ENCODE measurements at regions not wholly inside any gene's neighbourhood (a gene's known extent, or its start where the extent isn't known, plus 50 kb on each side); places are given as distances from the start of the nearest gene placed in this dataset.

DNA sequence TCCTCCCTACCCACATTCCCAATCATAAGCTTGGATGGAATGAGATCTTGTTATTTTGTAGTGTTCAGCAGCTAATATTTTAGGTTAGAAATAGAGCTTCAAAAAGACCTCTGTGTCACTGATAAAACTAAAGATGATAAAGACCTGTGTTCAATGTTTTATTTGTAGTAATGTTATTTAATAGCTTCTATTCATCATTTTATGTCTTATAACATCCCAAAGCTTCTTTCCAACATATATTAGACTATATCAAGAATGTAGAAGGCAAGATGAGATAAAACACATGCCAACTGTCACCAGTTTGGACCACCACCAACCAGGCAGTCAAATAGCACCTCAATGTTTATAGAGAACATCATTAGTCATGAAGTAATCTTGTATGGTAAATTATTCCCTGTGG is 409.5 kb upstream of the ITGA1 start:
- Histone ChIP-seq H3K9me2 (no peaks in the 10 kb centered on the region), H3K9ac (no peak overlapping the region), H3K79me2 (ENCODE audit: insufficient read depth) (no peaks in the 10 kb centered on the region), H3F3A (replicated peaks; ENCODE audit: insufficient read depth) (no peaks in the 10 kb centered on the region), H3K4me1 (ENCODE audit: control insufficient read depth in 1 of 2, insufficient read depth in 2 of 2, low read depth in 1 of 2, low read length in 1 of 2) (no peaks in the 10 kb centered on the region), H3K4me2 (no peak overlapping the region), H3K4me3 (ENCODE audit: low read depth in 2 of 2, low read length in 1 of 2) (no peak overlapping the region), H3K36me3 (replicated peaks in 1 of 2; ENCODE audit: control insufficient read depth in 1 of 2, insufficient read depth in 2 of 2, low read length in 1 of 2) (no peaks in the 10 kb centered on the region), H2AFZ (ENCODE audit: low read depth) (no peak overlapping the region), H4K20me1 (ENCODE audit: insufficient read depth) (no peaks in the 10 kb centered on the region), H3K9me3 (no peaks in the 10 kb centered on the region), H3K27ac (ENCODE audit: low read depth in 2 of 2, low read length in 1 of 2) (no peak overlapping the region), H3K27me3 (ENCODE audit: insufficient read depth) (no peaks in the 10 kb centered on the region)
- no peak for DNase-seq
- ChIA-PET CTCF (interaction anchor here (0.6 to 1.6 kb wide), 3 partner anchors 177 to 1415 kb away, joined by 3 to 6 read pairs (median 3); no protein-coding TSS in a partner anchor), POLR2A (no interaction called here)
- TF ChIP-seq, protein P1, sequence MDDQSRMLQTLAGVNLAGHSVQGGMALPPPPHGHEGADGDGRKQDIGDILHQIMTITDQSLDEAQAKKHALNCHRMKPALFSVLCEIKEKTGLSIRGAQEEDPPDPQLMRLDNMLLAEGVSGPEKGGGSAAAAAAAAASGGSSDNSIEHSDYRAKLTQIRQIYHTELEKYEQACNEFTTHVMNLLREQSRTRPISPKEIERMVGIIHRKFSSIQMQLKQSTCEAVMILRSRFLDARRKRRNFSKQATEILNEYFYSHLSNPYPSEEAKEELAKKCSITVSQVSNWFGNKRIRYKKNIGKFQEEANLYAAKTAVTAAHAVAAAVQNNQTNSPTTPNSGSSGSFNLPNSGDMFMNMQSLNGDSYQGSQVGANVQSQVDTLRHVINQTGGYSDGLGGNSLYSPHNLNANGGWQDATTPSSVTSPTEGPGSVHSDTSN (IDR thresholded peaks at IDR 0.05): no peak
- no peak for TF ChIP-seq FOXM1 (IDR thresholded peaks at IDR 0.05; ENCODE audit: low read depth)
- TF ChIP-seq FOSL2 (IDR thresholded peaks at IDR 0.05; ENCODE audit: borderline replicate concordance, low read depth): no peak
- TF ChIP-seq, protein P2, sequence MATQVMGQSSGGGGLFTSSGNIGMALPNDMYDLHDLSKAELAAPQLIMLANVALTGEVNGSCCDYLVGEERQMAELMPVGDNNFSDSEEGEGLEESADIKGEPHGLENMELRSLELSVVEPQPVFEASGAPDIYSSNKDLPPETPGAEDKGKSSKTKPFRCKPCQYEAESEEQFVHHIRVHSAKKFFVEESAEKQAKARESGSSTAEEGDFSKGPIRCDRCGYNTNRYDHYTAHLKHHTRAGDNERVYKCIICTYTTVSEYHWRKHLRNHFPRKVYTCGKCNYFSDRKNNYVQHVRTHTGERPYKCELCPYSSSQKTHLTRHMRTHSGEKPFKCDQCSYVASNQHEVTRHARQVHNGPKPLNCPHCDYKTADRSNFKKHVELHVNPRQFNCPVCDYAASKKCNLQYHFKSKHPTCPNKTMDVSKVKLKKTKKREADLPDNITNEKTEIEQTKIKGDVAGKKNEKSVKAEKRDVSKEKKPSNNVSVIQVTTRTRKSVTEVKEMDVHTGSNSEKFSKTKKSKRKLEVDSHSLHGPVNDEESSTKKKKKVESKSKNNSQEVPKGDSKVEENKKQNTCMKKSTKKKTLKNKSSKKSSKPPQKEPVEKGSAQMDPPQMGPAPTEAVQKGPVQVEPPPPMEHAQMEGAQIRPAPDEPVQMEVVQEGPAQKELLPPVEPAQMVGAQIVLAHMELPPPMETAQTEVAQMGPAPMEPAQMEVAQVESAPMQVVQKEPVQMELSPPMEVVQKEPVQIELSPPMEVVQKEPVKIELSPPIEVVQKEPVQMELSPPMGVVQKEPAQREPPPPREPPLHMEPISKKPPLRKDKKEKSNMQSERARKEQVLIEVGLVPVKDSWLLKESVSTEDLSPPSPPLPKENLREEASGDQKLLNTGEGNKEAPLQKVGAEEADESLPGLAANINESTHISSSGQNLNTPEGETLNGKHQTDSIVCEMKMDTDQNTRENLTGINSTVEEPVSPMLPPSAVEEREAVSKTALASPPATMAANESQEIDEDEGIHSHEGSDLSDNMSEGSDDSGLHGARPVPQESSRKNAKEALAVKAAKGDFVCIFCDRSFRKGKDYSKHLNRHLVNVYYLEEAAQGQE (IDR thresholded peaks at IDR 0.05; ENCODE audit: low read depth, low read length): no peak
- TF ChIP-seq, protein P3, sequence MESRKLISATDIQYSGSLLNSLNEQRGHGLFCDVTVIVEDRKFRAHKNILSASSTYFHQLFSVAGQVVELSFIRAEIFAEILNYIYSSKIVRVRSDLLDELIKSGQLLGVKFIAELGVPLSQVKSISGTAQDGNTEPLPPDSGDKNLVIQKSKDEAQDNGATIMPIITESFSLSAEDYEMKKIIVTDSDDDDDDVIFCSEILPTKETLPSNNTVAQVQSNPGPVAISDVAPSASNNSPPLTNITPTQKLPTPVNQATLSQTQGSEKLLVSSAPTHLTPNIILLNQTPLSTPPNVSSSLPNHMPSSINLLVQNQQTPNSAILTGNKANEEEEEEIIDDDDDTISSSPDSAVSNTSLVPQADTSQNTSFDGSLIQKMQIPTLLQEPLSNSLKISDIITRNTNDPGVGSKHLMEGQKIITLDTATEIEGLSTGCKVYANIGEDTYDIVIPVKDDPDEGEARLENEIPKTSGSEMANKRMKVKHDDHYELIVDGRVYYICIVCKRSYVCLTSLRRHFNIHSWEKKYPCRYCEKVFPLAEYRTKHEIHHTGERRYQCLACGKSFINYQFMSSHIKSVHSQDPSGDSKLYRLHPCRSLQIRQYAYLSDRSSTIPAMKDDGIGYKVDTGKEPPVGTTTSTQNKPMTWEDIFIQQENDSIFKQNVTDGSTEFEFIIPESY (IDR thresholded peaks at IDR 0.05; ENCODE audit: borderline replicate concordance, low read depth): no peak
- TF ChIP-seq, protein P4, sequence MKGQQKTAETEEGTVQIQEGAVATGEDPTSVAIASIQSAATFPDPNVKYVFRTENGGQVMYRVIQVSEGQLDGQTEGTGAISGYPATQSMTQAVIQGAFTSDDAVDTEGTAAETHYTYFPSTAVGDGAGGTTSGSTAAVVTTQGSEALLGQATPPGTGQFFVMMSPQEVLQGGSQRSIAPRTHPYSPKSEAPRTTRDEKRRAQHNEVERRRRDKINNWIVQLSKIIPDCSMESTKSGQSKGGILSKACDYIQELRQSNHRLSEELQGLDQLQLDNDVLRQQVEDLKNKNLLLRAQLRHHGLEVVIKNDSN (IDR thresholded peaks at IDR 0.05; ENCODE audit: borderline replicate concordance, low read depth): no peak
- no peak for TF ChIP-seq NRF1 (IDR thresholded peaks at IDR 0.05; ENCODE audit: low read depth, low read length)

DNA sequence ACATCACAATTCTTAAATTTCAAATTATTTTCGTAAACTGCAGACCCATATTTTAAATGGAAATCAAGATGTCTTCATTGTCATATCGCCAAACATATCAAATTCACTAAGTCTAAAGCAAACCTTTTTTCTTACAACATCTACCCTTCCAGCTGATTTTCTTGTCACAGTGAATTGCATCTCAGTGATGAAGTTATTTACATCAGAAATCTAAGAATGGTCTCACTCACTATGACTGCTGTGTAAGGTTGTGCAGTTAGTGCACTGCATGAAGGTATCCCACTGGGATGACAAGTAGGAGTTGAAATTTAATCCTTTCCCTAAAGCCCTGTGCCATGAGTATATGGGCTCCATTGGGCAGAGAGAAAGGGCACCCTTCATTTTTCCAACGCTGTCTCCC is 399.4 kb upstream of the ITGA1 start:
- Histone ChIP-seq H4K20me1 (ENCODE audit: insufficient read depth) (no peaks in the 10 kb centered on the region), H3K79me2 (ENCODE audit: insufficient read depth) (no peaks in the 10 kb centered on the region), H2AFZ (ENCODE audit: low read depth) (no peak overlapping the region), H3K4me2 (no peak overlapping the region), H3K36me3 (replicated peaks in 1 of 2; ENCODE audit: control insufficient read depth in 1 of 2, insufficient read depth in 2 of 2, low read length in 1 of 2) (no peaks in the 10 kb centered on the region), H3K9me2 (no peaks in the 10 kb centered on the region), H3K27me3 (ENCODE audit: insufficient read depth) (no peaks in the 10 kb centered on the region), H3K9me3 (no peaks in the 10 kb centered on the region; the same call in 1 of the 2 replicates), H3F3A (replicated peaks; ENCODE audit: insufficient read depth) (no peaks in the 10 kb centered on the region), H3K4me1 (ENCODE audit: control insufficient read depth in 1 of 2, insufficient read depth in 2 of 2, low read depth in 1 of 2, low read length in 1 of 2) (no peaks in the 10 kb centered on the region), H3K27ac (ENCODE audit: low read depth in 2 of 2, low read length in 1 of 2) (no peak overlapping the region), H3K9ac (no peak overlapping the region), H3K4me3 (ENCODE audit: low read depth in 2 of 2, low read length in 1 of 2) (no peak overlapping the region)
- POLR2A ChIA-PET: no interaction called here
- WGBS (ENCODE audit: low lambda C conversion rate): 36% methylated on average over 3 of the region's 3 CpGs
- TF ChIP-seq ELF1 (IDR thresholded peaks at IDR 0.05): no peak
- no peak for TF ChIP-seq TAF1 (IDR thresholded peaks at IDR 0.05; ENCODE audit: borderline replicate concordance, low read depth, low read length)
- TF ChIP-seq, protein P3 (IDR thresholded peaks at IDR 0.05; ENCODE audit: borderline replicate concordance, low read depth): no peak
- TF ChIP-seq JUND (IDR thresholded peaks at IDR 0.05): no peak
- TF ChIP-seq CTCF (IDR thresholded peaks at IDR 0.05): no peak
- TF ChIP-seq, protein P4 (IDR thresholded peaks at IDR 0.05; ENCODE audit: borderline replicate concordance, low read depth): no peak
- no peak for TF ChIP-seq GABPA (IDR thresholded peaks at IDR 0.05; ENCODE audit: low read depth)
- TF ChIP-seq FOXJ3 (CRISPR knock-in tag; IDR thresholded peaks at IDR 0.05): no peak
- TF ChIP-seq FOXM1 (IDR thresholded peaks at IDR 0.05; ENCODE audit: low read depth): no peak
- no peak for TF ChIP-seq SIN3A (IDR thresholded peaks at IDR 0.05; ENCODE audit: borderline replicate concordance, low read depth, low read length)
- DNase-seq: no peak
- CTCF ChIA-PET: no interaction called here
